ENCODE measurements at regions not wholly inside any gene's neighbourhood (a gene's known extent, or its start where the extent isn't known, plus 50 kb on each side); places are given as distances from the start of the nearest gene placed in this dataset.

DNA sequence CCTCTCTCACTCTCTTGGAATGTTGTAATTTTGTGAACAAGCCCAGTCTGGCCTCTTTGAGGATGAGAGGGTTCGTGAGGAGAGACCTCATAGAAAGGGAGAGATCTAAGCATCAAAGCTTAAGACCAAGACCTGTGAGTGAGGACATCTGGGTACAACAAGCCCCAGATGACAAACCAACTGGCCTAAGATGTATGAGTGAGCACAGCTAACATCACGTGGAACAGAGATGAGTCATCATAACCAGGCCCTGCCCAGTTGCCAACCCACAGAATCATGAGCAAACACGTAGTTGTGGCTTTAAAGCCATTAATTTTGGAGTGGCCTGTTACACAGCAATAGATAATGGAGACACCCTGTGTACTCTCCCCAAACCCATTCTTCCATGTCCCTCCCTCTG, 439.1 kb upstream of the KIF2A start:
- H3K4me3 ChIP-seq (replicated peaks; ENCODE audit: low read depth, low read length), result no peak overlapping the region
- no peak for DNase-seq (ENCODE audit: low read depth)
- TF ChIP-seq, protein P1, sequence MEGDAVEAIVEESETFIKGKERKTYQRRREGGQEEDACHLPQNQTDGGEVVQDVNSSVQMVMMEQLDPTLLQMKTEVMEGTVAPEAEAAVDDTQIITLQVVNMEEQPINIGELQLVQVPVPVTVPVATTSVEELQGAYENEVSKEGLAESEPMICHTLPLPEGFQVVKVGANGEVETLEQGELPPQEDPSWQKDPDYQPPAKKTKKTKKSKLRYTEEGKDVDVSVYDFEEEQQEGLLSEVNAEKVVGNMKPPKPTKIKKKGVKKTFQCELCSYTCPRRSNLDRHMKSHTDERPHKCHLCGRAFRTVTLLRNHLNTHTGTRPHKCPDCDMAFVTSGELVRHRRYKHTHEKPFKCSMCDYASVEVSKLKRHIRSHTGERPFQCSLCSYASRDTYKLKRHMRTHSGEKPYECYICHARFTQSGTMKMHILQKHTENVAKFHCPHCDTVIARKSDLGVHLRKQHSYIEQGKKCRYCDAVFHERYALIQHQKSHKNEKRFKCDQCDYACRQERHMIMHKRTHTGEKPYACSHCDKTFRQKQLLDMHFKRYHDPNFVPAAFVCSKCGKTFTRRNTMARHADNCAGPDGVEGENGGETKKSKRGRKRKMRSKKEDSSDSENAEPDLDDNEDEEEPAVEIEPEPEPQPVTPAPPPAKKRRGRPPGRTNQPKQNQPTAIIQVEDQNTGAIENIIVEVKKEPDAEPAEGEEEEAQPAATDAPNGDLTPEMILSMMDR (IDR thresholded peaks at IDR 0.05; ENCODE audit: low read length, missing control alignments), result no peak

DNA sequence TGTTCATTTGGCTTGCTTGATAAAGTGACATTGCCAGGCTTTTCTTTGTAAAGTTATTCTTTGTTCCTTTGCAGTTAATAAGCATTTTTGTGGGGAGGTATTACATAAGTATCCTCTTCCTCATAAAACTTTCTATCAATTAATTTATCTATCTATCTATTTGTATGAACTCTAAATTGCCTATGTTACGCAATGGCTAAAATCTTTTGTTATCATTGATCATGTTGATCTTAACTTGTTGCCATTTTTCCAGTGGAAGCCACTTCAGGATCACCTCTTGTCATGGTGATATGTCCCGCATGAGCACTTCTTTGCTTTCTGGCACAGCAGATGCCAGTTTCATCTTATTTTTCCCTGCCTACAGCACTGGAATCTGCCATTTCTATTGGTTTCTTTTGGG, 436.7 kb upstream of the KIF2A start:
- TF ChIP-seq, protein P1 (IDR thresholded peaks at IDR 0.05; ENCODE audit: low read length, missing control alignments), result no peak
- no peak for DNase-seq (ENCODE audit: low read depth)
- H3K4me3 ChIP-seq (replicated peaks; ENCODE audit: low read depth, low read length), result no peak overlapping the region

DNA sequence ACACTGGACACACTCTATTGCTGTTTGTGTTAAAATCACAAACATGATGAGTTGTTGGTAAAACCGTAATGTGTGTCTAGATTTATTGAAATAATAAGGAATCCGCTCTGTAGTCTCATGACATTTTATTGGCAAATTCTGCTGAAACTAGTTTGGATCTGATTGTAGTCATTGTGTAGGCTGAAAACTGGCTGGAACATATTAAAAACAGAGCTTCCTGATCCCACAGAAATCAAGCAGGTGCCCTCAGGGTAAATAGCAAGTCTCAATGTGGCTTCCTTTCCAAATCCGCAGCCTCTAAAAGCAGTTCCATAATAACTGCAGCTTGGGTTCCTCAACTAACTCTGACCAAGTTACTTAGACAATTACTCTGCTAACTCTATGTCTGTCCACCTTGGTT, 427.5 kb upstream of the KIF2A start:
- H3K4me3 ChIP-seq (replicated peaks; ENCODE audit: low read depth, low read length), result no peak overlapping the region
- no peak for DNase-seq (ENCODE audit: low read depth)
- TF ChIP-seq, protein P1 (IDR thresholded peaks at IDR 0.05; ENCODE audit: low read length, missing control alignments), result no peak

DNA sequence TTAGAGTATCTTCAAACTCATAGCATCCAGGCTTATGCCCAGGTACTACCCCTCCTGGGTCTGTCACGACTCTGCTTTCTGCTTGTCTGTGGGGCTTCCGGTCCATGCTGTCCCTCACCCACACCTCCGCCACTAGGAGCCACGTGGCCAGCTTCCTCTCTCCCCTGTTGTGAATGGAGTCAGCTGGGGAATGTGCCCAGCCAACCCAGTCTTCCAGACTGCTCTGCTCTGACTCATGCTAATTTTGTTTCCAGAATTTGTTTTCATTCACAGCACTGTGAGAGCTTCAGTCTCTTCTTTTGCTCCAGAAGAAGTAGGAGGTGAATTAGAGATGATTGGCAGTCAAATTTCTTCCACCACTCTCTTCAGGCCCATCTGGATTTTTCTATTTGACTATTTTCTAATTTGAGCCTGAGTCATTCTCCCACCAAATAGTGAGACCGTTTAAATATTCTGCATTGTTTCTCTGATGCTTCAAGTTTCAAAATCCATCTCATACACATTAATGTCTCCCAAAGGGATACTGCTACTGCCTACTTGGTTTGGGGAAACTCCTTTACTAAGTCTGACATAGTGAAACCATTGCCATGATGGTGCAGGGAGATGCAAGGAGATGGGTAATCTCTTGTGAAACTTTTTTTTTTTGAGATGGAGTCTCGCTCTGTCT, 424.1 kb upstream of the KIF2A start:
- no peak overlapping the region for H3K4me3 ChIP-seq (replicated peaks; ENCODE audit: low read depth, low read length)
- TF ChIP-seq, protein P1 (IDR thresholded peaks at IDR 0.05; ENCODE audit: low read length, missing control alignments), result no peak
- no peak for DNase-seq (ENCODE audit: low read depth)

DNA sequence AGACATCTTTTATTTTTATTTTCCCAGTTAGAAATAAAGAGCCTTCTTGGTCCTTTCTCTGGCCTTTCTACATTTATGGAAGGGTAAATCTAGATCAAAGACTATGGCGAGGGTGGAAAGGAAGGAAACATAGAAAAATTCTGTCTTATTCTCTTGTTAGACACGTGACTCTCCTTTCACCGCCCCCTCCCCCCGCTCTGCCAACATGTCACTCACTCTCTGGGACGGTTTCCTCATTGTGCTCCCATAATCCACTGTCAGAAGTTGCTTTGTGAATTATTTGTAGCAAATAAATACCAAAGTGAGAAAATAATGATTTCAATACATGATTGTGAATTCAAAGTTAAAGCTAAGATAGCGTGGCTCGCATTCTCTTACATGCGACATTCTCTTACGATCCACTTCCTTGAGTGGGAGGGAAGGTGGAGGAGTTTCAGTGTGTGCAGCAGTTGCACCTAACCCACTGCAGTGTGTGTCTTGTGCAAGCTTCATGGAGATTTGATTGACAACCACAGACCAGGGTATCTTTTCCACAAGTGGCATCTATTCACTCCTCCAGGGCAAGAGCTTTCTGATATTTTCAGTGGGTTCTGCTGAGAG, 423.0 kb upstream of the KIF2A start:
- TF ChIP-seq, protein P1 (IDR thresholded peaks at IDR 0.05; ENCODE audit: low read length, missing control alignments), result no peak
- no peak overlapping the region for H3K4me3 ChIP-seq (replicated peaks; ENCODE audit: low read depth, low read length)
- no peak for DNase-seq (ENCODE audit: low read depth)

DNA sequence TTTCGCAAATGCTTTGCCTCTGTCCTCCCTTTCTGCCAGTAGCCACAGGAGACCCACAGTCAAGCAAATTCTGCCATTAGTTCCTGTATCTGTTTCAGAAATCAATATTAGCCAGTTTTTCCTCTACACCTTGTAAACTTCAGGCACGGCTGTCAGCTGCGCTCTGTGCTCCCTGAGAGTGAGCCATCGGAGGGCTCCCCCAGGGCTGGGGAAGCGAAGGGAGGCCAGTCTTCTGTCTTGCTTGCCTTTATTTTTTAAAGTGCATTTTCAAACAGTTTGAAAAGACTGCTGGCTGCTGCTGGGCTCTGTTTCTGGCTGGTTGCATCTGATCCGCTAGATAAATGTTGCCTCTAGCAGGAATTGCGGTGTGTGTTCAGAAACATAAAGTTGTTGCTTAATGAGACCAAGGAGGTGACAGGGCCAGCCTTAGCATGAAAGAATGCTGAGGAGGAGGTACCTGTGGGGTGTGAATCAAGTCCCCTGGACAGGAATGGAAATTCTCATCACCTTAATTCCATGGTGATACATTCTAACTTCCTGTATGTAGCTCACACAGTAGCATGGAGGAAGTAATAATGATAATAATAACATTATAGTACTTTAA, 421.7 kb upstream of the KIF2A start:
- TF ChIP-seq, protein P1 (IDR thresholded peaks at IDR 0.05; ENCODE audit: low read length, missing control alignments), result no peak
- H3K4me3 ChIP-seq (replicated peaks; ENCODE audit: low read depth, low read length), result no peak overlapping the region
- no peak for DNase-seq (ENCODE audit: low read depth)
